Activated T-cell treated with anti-CD3 and anti-CD28 coated beads, Interleukin-2, amount 50 U/mL, for 24 hours (primary cell): ENCODE measurements at regions not wholly inside any gene's neighbourhood (a gene's known extent, or its start where the extent isn't known, plus 50 kb on each side); places are given as distances from the start of the nearest gene placed in this dataset.

Source experiments
- DNase-seq: peaks from one replicate; pipeline ENCODE4 v3.0.0-alpha.2; 2020
- H3K27ac Mint-ChIP-seq: 2 replicates; pipeline ENCODE4 v1.8.0; 2020; ENCODE audit warnings: mild to moderate bottlenecking, mixed read lengths
- H3K27me3 Mint-ChIP-seq: 2 replicates; pipeline ENCODE4 v1.8.0; 2020; ENCODE audit warnings: mixed read lengths
- H3K36me3 Mint-ChIP-seq: 2 replicates; pipeline ENCODE4 v1.8.0; 2020; ENCODE audit warnings: low read depth, mixed read lengths
- H3K4me1 Mint-ChIP-seq: 2 replicates; pipeline ENCODE4 v1.8.0; 2020; ENCODE audit warnings: low read depth, mixed read lengths
- H3K4me3 Mint-ChIP-seq: 2 replicates; pipeline ENCODE4 v1.8.0; 2020; ENCODE audit warnings: mild to moderate bottlenecking, moderate library complexity, mixed read lengths
- H3K9me3 Mint-ChIP-seq: 2 replicates; pipeline ENCODE4 v1.8.0; 2020; ENCODE audit warnings: mixed read lengths

DNA sequence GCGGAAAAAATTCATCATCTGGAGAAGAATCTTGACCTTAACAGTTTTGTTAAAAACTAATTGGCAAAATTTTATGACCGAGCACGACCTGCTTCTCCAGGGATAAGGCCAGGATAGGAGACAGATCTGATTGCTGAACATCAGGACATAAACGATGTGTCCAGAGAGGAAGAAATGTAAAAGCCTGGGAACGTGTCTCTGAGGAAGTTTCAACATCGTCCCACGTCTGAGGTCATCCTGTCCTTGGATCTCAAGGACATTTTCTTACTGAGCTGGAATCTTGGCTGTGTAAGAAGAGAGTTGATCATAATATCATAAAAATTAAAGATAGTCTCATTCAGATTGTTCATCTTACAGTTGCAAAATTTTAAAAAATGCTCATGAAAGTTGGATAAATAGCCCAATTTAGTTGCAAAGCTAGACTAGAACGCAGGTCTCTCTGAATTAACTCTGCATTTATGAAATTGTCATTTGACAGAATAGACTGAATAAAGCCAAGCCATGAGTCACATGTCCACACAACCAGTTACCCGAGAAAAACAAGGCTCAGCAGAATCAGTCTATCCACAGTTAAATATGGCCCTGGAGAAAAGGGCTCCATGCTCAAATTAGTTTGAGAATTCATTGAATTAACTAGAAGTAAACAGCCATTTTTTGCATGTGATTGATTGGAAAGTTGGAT is 120.0 kb upstream of the EGFR start:
- no peaks in the 10 kb centered on the region for H3K9me3 Mint-ChIP-seq
- H3K4me1 Mint-ChIP-seq = no peaks in the 10 kb centered on the region
- H3K36me3 Mint-ChIP-seq = no peaks in the 10 kb centered on the region
- H3K27ac Mint-ChIP-seq = no peak overlapping the region
- no peak for DNase-seq
- no peak overlapping the region for H3K4me3 Mint-ChIP-seq
- H3K27me3 Mint-ChIP-seq = peaks cover 10% of the 10 kb centered on the region

DNA sequence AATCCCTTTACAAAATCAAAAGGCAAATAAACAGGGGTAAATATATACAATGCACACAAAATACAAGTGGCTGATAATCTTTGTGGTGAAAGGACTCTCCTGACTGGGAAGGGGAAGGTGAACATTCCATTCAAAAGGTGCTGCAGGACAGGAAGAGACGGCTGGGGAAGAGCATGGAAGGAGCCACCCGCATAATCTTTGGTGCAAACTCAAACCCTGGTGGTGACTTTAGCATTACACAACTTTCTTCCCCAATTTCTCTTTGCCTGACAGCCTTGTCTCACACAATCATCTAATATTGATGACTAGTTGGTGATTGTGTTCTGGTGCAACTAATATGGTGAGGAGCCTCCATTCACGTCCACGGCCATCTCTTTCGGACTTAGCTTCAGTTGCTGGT is 117.0 kb upstream of the EGFR start:
- Mint-ChIP-seq H3K4me3 (no peak overlapping the region), H3K4me1 (no peaks in the 10 kb centered on the region), H3K27me3 (peaks cover 9% of the 10 kb centered on the region), H3K36me3 (no peaks in the 10 kb centered on the region), H3K27ac (no peak overlapping the region), H3K9me3 (no peaks in the 10 kb centered on the region)
- no peak for DNase-seq

DNA sequence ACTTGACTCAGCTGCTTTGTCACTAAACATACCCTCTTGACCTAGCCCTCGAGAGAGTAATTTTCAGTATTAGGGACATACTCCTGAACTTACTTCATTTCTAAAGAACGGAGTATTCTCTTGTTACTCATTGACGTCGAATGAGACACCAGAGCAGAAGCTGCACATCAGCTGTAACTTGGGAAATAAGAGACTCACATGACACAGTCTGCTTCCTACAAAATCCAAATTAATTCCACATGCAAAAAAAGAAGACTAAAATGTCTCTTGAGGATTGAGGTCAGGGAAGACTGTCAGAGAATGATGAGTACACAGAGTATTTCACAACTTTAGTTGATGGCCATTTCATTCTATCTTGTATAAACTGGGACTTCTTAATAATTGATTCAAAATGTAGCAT is 114.7 kb upstream of the EGFR start:
- H3K27me3 Mint-ChIP-seq = peaks cover 6% of the 10 kb centered on the region
- H3K4me3 Mint-ChIP-seq = no peak overlapping the region
- no peaks in the 10 kb centered on the region for H3K4me1 Mint-ChIP-seq
- no peak overlapping the region for H3K27ac Mint-ChIP-seq
- no peak for DNase-seq
- H3K9me3 Mint-ChIP-seq = no peaks in the 10 kb centered on the region
- no peaks in the 10 kb centered on the region for H3K36me3 Mint-ChIP-seq

DNA sequence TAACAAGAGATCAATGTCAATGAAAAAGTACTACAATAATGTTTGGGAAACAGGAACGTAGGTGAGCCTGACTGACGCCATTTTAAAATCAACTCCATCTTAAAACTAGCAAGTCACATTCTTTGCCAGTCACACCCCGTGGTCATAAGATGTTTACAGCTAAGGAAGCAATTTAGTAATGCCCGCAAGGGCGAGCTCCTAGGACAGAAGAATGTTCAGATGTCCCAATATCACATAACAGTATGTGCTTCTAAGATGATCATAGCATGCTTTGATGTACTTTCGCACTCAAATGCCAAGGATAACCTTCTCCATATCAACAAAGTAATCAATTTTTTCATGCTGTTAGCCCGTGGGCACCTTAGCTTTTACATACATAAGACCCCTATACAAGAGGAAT is 113.8 kb upstream of the EGFR start:
- Mint-ChIP-seq H3K36me3 (no peaks in the 10 kb centered on the region), H3K4me1 (no peaks in the 10 kb centered on the region)

DNA sequence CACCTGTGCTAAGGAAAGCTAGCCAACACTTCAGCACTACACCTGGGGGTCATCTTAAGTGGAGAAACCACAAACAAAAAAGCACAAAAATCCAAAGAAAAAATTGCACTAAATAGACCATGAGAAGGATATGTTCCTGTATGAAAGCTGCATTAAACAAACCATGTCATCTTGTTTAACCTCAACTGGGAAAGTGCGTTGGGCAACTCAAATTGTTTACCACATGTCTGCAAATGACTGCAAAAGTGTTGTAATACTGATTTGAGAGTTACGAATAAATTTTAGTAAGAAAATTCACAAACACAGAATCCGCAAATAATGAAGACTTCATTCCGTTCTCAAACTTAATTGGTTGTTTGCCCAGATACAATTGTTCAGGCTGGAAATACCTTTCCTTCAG is 111.9 kb upstream of the EGFR start:
- Mint-ChIP-seq H3K4me1 (no peaks in the 10 kb centered on the region), H3K9me3 (no peaks in the 10 kb centered on the region), H3K27me3 (peaks cover 5% of the 10 kb centered on the region), H3K36me3 (no peaks in the 10 kb centered on the region), H3K27ac (no peak overlapping the region), H3K4me3 (no peak overlapping the region)
- no peak for DNase-seq

More for the DNA sequence above, 113.8 kb upstream of the EGFR start:
- no peak for DNase-seq
- Mint-ChIP-seq H3K27ac (no peak overlapping the region), H3K9me3 (no peaks in the 10 kb centered on the region), H3K4me3 (no peak overlapping the region), H3K27me3 (peaks cover 6% of the 10 kb centered on the region)

DNA sequence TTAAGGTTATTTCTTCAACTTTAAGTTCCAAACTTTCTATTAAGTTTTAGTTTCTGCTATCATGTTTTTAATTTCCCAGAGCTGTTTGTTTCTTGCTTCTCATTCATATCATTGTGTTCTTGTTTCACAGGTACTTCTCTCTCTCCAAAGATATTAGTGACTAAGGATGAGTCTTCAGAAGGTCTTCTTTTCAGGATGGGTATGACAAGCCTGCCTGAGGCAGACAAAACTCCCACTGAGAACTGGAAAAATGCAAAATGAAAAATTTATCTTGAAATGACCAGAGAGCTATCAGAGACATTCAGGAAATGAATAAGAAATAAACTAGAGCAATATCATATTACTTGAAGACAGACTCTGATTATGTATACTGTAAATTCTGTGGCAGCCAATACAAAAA is 110.8 kb upstream of the EGFR start:
- Mint-ChIP-seq H3K36me3 (no peaks in the 10 kb centered on the region), H3K27ac (no peak overlapping the region), H3K9me3 (no peaks in the 10 kb centered on the region), H3K4me3 (no peak overlapping the region), H3K27me3 (no peaks in the 10 kb centered on the region), H3K4me1 (no peaks in the 10 kb centered on the region)
- no peak for DNase-seq

DNA sequence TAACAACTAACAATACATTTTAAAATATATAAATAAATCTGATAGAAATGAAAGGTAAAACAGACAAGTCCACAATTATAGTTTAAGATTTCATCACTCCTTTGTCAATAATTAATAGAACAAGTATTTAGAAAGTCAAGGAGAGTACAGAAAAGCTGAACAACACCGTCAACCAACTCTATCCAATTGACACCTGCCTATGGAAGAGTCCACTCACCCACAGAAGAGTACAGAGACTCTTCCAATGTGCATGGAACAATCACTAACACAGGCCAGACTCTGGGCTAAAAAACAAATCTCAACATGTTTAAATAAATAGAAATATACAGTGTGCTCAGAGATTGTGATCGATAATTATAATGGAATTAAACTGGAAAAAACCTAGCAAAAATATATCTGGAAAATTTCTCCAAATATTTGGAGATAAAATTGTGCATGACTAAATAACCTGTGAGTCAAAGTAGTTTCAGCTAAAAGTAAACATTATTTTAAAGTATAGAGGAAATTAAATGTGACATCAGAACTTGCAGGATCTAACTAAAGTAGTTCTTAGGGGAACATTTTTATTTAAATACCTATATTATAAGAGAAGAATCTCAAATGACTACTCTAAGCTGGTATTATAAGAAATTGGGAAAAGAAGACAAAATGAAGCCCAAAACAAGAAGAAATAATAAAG is 109.9 kb upstream of the EGFR start:
- Mint-ChIP-seq H3K27me3 (no peaks in the 10 kb centered on the region), H3K36me3 (no peaks in the 10 kb centered on the region), H3K4me1 (no peaks in the 10 kb centered on the region), H3K9me3 (no peaks in the 10 kb centered on the region), H3K27ac (no peak overlapping the region), H3K4me3 (no peak overlapping the region)
- DNase-seq = no peak

DNA sequence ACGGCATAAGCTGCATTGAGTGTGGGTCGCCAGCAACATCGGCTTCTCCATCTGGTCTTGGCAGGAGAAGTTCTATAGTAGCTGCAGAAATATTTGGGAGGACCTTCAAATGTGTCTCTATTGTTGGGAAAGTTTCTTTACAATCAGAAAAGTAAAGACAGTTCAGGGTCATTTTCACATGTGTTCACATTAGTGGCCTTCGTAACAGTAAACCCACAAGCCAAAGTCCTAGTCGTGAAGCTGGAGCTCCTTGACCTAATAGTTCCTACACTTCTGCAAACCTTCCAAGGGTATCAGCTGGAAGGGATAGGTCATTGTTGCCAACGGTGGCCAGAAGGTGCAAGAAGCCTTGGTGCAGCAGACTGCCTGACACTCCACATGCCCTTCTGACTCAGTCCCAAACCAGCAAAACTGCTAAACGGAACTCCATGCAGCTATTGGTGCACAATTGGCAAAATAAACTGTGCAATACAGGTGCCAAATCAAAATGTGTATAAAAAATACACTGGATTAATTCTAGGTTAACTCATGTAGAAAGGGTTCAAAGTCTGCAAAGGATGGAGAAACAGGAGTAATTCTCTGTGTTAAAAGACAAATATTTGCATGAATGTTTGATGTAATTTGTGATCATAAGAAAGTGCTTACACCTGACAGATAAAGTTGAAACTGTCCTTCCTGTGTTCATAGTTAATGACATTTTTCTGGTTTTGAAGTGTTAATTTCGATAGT is 102.8 kb upstream of the EGFR start:
- Mint-ChIP-seq H3K9me3 (no peaks in the 10 kb centered on the region), H3K4me3 (no peak overlapping the region), H3K27ac (no peak overlapping the region), H3K36me3 (no peaks in the 10 kb centered on the region), H3K4me1 (no peaks in the 10 kb centered on the region), H3K27me3 (peaks cover 3% of the 10 kb centered on the region)
- no peak for DNase-seq

DNA sequence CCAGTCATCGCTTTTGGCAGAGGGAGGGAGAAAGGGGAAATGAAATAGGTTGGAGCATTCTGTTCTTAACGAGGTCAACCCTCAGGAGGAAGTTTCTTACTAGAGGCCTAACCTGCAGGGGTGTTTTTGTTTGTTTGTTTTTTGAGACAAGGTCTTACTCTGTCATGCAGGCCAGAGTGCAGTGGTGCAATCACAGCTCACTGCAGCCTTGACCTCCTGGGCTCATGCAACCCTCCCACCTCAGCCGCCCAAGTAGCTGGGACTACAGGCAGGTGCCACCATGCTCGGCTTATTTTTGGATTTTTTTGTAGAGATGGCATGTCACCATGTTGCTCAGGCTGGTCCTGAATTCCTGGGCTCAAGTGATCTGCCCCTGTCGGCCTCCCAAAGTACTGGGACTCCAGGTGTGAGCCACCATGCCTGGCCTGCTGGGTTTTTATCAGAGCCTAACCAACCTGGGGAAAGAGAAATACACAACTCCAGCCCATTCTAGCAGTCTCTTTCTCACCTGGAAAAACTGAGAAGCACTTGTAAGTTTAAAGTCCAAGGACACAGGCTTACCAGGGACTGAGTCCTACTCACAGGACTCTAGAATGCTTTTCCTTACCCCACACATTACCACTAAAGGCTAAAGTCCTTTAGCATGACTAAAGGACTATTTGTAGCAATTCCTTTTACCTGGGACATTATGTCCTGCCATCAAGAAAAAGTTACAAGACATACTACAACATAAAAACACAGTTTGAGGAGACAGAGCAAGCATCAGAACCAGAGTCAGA is 101.0 kb upstream of the EGFR start:
- no peaks in the 10 kb centered on the region for H3K4me1 Mint-ChIP-seq
- H3K27ac Mint-ChIP-seq = no peak overlapping the region
- no peak for DNase-seq
- H3K9me3 Mint-ChIP-seq = no peaks in the 10 kb centered on the region
- H3K27me3 Mint-ChIP-seq = peaks cover 3% of the 10 kb centered on the region
- no peaks in the 10 kb centered on the region for H3K36me3 Mint-ChIP-seq
- no peak overlapping the region for H3K4me3 Mint-ChIP-seq

DNA sequence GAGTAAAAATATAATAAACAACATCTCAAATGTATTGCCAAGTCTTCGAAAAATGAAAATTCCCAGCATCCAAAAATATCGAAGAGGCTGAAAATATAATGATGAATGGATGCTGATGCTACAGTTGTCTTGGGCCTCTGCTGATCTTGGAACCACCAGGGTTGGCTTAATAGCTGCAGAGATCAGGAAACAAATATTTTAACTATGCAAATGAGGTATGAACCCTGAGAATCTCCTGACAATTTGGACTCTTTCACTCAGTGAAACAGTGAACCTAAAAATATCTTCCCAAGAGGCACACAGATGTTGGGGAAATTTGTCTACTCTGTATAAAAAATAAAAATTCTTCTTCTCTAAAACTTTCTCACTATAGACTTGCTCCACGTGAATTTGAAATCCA is 97.7 kb upstream of the EGFR start:
- Mint-ChIP-seq H3K27me3 (peaks cover 8% of the 10 kb centered on the region), H3K27ac (no peak overlapping the region), H3K4me1 (no peaks in the 10 kb centered on the region), H3K9me3 (peaks cover 4% of the 10 kb centered on the region), H3K4me3 (no peak overlapping the region), H3K36me3 (no peaks in the 10 kb centered on the region)
- no peak for DNase-seq

DNA sequence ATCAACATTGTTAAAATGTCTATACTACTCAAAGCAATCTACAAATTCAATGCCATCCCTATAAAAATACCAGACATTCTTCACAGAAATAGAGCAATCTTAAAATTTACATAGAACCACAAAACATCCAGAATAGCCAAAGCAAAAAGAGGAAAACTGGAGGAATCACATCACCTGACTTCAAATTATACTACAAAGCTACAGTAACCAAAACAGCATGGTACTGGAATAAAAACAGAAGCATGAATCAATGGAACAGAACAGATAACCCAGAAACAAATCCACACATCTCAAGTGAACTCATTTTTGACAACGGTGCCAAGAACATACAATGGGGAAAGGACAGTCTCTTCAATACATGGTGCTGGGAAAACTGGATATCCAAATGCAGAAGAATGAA is 87.3 kb upstream of the EGFR start:
- Mint-ChIP-seq H3K27me3 (peaks cover 44% of the 10 kb centered on the region), H3K27ac (no peak overlapping the region), H3K4me3 (no peak overlapping the region), H3K4me1 (peaks cover 10% of the 10 kb centered on the region), H3K9me3 (peaks cover 12% of the 10 kb centered on the region), H3K36me3 (no peaks in the 10 kb centered on the region)
- no peak for DNase-seq

DNA sequence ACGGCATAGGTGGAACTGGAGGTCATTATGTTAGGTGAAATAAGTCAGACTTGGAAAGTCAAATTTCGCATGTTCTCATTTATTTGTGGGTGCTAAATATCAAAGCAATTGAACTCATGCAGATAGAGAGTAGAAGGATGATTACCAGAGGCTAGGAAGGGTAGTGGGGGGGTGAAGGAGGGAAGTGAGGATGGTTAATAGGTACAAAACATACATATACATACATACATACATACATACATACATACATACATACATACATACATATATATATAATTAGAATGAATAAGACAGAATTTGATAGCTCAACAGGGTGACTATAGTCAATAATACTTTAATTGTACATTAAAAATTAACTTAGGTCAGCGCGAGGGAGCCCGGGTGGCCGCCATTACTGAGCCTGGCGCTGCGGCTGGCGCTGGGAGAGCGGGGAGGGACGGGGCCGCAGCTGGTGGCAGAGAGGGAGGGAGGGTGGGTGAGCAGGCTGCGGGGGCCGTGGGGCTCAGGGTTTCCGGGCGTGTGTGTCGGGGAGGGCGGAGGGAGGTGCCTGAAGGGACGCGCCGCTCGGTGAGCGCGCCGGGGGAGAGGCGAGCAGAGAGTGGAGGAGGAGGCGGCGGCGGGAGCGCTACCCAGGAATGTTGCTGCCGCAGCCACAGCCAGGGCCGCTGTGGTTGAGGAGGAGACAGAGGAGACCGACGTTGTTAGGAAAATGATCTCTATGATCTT is 85.8 kb upstream of the EGFR start:
- Mint-ChIP-seq H3K27ac (no peak overlapping the region), H3K9me3 (peaks cover 12% of the 10 kb centered on the region), H3K27me3 (peaks cover 53% of the 10 kb centered on the region), H3K36me3 (no peaks in the 10 kb centered on the region), H3K4me1 (peaks cover 10% of the 10 kb centered on the region), H3K4me3 (no peak overlapping the region)
- no peak for DNase-seq

DNA sequence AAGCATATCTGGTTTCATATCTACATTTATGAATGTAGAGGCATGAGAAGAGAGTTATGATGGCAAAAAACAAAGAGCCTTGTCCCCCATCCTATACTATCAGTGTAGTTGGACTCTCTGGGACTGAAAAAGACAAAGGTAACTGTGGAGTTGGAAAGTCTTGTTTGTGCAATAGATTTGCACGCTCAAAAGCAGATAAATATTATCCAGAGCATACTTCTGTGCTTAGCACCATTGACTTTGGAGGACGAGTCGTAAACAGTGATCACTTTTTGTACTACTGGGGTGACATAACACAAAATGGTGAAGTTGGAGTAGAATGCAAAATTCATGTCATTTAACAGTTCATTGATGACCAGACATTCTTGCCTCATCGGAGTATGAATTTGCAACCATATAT is 85.2 kb upstream of the EGFR start:
- H3K4me3 Mint-ChIP-seq = no peak overlapping the region
- H3K27ac Mint-ChIP-seq = no peak overlapping the region
- peaks cover 10% of the 10 kb centered on the region for H3K4me1 Mint-ChIP-seq
- peaks cover 55% of the 10 kb centered on the region for H3K27me3 Mint-ChIP-seq
- DNase-seq = no peak
- peaks cover 12% of the 10 kb centered on the region for H3K9me3 Mint-ChIP-seq
- no peaks in the 10 kb centered on the region for H3K36me3 Mint-ChIP-seq

DNA sequence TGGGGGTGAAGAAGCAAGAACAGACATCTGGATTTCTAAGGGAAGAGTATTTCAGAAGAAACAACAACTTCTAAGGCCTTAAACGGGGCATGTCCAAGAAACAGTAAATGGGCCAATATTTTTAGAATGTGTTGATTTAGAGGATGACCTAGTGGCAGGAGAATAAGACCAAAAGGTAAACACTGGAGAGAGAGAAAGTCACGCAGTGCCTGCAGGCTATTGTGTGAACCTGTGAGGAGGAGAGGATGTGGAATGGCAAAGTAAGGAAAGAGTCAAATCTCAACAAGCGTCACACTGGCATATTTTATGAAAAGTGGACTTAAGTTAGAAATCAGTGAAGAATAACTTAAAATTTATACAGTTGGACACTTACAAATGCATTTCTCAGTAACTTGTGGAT is 78.1 kb upstream of the EGFR start:
- H3K27me3 Mint-ChIP-seq = peaks cover 16% of the 10 kb centered on the region
- no peaks in the 10 kb centered on the region for H3K4me1 Mint-ChIP-seq
- H3K9me3 Mint-ChIP-seq = peaks cover 3% of the 10 kb centered on the region
- no peak overlapping the region for H3K27ac Mint-ChIP-seq
- DNase-seq = no peak
- no peak overlapping the region for H3K4me3 Mint-ChIP-seq
- H3K36me3 Mint-ChIP-seq = no peaks in the 10 kb centered on the region
